GM12872 (cell line): ENCODE measurements at regions not wholly inside any gene's neighbourhood (a gene's known extent, or its start where the extent isn't known, plus 50 kb on each side); places are given as distances from the start of the nearest gene placed in this dataset.

Experiments
- TF ChIP-seq, protein P1 (sequence below): IDR thresholded peaks from 3 replicates; pipeline ENCODE4 v1.5.1; 2011; ENCODE audit warnings: low read depth, mild to moderate bottlenecking, low read length, moderate library complexity; ENCODE audit not compliant: insufficient read depth

DNA sequence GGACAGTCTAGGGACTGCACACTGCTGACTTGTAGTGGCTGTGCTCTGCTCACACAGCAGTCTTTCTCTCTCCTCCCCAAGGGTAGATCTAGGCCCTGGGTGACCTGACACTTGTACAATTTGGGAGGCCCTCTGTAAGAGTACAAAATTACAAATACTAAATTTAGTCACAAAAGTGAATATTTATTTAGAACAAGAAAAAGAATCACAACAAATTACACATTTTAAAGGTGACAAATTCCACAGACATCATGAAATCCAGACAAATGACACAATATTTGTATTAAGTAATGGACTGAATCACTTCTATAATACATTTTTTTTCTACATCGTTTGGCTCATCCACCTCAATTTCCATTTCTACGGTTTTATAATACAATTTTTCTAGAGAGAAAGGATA, 496.4 kb downstream of the TXNL1 start:
- TF ChIP-seq, protein P1, sequence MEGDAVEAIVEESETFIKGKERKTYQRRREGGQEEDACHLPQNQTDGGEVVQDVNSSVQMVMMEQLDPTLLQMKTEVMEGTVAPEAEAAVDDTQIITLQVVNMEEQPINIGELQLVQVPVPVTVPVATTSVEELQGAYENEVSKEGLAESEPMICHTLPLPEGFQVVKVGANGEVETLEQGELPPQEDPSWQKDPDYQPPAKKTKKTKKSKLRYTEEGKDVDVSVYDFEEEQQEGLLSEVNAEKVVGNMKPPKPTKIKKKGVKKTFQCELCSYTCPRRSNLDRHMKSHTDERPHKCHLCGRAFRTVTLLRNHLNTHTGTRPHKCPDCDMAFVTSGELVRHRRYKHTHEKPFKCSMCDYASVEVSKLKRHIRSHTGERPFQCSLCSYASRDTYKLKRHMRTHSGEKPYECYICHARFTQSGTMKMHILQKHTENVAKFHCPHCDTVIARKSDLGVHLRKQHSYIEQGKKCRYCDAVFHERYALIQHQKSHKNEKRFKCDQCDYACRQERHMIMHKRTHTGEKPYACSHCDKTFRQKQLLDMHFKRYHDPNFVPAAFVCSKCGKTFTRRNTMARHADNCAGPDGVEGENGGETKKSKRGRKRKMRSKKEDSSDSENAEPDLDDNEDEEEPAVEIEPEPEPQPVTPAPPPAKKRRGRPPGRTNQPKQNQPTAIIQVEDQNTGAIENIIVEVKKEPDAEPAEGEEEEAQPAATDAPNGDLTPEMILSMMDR: no peak

DNA sequence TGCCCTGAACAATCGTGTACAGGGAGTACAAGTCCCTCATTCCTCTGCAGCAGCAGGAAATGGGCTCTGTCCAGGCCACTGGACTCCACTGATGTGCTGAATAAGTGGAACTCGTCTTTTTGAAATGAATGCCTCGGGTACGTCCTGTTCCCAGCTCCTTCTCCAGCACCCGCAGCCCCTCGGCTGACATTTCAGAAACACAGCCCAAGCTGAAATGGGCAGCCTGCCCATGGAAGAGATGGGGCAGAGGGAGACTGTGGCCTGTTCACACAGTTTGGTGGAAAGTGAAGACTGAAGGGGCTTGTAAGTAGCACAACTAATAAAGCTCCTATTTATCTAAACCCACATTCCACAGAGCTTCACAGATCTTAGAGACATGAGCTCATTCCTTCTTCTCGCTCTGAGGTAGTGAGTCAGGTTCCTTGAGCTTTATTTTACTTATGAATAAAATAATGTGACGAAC, 498.6 kb downstream of the TXNL1 start:
- TF ChIP-seq, protein P1: no peak

DNA sequence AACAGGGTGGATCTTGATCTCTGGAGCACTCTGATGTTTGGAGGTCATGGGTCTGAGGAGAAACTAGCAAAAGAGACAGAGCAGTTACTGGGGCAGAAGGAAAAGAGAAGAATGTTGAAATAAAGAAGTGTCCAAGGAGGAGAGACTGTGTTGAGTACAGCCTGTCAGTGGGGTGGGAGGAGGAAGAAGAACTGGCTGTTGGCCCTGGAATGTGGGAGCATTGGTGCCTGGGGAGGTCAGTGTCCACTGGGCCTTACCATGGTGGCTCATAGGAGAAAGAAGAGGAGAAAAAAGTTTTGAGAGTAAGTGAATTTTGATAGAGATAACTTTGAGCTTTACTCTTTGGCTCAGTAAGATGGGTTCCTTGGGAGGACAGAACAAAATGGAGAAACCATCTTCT, 499.0 kb downstream of the TXNL1 start:
- TF ChIP-seq, protein P1: no peak

DNA sequence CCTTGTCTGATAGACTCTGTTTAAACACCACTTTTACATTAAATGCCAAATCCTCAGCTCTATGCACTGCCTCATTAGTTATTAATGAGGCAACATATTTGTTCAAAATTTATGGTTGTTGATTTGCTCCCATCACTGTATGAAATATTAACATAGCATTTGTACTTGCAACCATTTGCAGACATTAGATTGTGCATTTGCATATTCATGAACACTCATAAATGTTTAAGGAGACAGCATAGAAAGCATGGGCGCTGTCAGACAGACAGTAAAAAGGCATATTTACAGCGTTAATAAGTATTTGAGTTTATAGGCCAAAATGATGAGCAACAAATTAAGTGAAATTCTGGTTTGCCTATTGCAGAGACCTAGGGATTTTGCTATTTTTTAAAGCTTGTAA, 502.3 kb downstream of the TXNL1 start:
- TF ChIP-seq, protein P1: no peak

DNA sequence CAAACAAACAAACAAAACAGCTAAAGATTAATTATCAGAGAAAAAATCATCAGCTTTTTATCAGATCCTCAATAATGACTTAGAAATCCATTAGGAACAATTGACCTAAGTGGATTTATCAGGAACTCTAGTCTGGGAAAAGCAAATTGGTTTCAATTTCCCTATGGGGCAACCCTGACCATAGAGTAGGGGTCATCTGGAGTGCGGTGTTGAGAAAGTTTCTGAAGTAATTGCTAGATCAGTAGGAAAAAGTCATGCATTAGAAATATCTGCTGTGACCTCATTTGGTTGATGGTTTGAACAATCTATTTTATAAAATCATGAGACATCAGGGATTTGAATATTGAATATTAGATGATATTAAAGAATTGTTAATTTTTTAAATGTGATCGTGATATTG, 507.9 kb downstream of the TXNL1 start:
- TF ChIP-seq, protein P1: no peak

DNA sequence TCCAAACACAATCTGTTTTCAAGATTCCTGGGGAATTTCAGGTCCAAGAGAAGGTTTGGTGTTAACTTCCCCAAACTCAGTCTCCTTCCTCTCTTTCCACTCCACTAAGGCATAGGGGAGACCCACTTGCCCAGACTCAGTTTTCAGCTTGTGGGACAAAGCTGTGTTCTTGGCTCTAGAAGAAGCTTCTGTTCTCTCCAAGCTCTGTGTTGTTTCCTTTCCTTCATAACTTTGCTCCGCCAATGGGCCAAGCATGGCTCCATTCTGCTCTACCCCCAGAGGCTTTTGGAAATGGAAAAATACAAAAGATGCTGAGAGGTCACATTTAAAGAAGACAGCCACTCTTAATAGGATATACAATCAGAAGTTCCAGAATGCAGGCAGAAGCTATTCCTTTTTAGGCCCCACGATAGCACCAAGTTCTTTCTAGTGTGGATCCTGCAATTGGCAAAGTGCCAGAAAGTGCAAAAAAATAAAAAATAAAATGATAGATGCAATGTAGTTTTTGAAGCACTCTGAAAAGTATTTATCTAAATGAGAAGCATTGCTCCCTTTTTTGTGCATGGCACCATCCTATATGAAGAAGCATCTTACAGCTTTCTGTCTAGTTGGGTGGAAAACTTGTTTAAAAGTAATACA, 510.1 kb downstream of the TXNL1 start:
- TF ChIP-seq, protein P1: no peak

DNA sequence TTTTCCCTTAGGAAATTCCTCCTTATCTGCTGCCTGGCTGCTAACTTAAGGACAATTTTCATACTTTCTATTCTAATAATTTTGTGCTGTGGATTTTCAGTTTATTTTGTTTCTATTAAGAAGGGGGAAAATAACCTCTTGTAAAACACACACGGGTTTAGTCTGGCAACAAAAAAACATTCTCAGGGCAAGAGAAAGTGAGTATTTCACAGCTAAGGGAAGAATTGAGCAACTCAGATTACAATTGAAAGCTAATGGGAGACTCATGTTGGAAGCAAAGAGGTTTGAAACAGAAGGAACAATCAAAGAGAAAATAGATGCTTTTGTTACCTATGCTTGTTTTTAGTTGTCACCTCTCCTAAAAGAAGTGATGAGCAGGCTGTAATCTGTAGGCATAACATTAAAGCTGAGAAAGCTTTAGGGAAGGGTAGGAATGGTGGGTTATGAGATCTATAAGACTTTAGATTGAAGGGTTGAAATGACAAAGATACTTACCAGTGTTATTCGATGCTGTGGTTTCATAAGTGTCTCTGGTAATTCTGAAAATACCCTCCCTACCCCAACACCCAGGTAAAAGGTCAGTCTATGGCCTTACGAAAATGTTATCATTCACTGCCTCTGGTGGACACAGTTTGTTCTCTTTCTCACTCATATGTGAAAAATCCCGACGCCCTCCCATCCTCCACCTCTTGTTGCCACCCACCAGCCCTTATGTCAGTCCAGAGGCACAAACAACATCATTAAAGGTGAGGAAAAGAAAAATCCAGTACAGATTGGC, 510.9 kb downstream of the TXNL1 start:
- TF ChIP-seq, protein P1: no peak
